SK-N-SH (cell line): ENCODE measurements at regions not wholly inside any gene's neighbourhood (a gene's known extent, or its start where the extent isn't known, plus 50 kb on each side); places are given as distances from the start of the nearest gene placed in this dataset.

Source experiments
- CTCF ChIA-PET: fragments of 300-600, 350-600 bp; formaldehyde crosslinking; extraction: SDS; loops from one replicate; lab custom pipeline; 2021; lab: Yijun Ruan, JAX
- POLR2A ChIA-PET: fragments of 350-600 bp; sonication (Branson Sonifier 250); formaldehyde crosslinking; extraction: SDS; loops from one replicate; lab custom pipeline; 2020; ENCODE audit warnings: antibody characterized with exemption, inconsistent platforms; lab: Yijun Ruan, JAX
- DNase-seq: peaks from one replicate; pipeline ENCODE4 v3.0.0; 2012
- H2AFZ ChIP-seq: fragments of 200-600 bp; sonication (generic); 2 replicates; pipeline ENCODE4 v1.8.1; 2016; ENCODE audit warnings: antibody characterized with exemption, mild to moderate bottlenecking, low read depth
- H3F3A ChIP-seq: fragments of 200-600 bp; sonication (generic); replicated peaks from 2 replicates; pipeline ENCODE3; 2016; ENCODE audit warnings: antibody characterized with exemption, mild to moderate bottlenecking; ENCODE audit not compliant: insufficient read depth
- H3K27ac ChIP-seq, 2 experiments: fragments of 200-500 bp in 1 of 2; fragments of 200-600 bp in 1 of 2; sonication (Bioruptor generic) in 1 of 2; sonication (generic), shearing (Covaris generic) in 1 of 2; 2 replicates each; pipeline versions ENCODE4 v1.5.1 to v1.6.1; 2014 to 2016; ENCODE audit warnings: low read depth in 2 of 2, inconsistent platforms in 1 of 2, low read length in 1 of 2, mild to moderate bottlenecking in 1 of 2, mixed read lengths in 1 of 2
- H3K27me3 ChIP-seq: fragments of 200-600 bp; sonication (generic), shearing (Covaris generic); 2 replicates; pipeline ENCODE4 v1.6.1; 2016; ENCODE audit warnings: mixed run types; ENCODE audit not compliant: insufficient read depth
- H3K36me3 ChIP-seq, 2 experiments: fragments of 200-500 bp in 1 of 2; fragments of 200-600 bp in 1 of 2; sonication (Bioruptor generic) in 1 of 2; sonication (generic) in 1 of 2; replicated peaks in 1 of 2; 2 replicates each; pipeline versions ENCODE3 to v1.5.1; 2014 to 2016; ENCODE audit warnings: low read length in 1 of 2, mild to moderate bottlenecking in 1 of 2; ENCODE audit not compliant: insufficient read depth in 2 of 2, control insufficient read depth in 1 of 2
- H3K4me1 ChIP-seq, 2 experiments: fragments of 200-500 bp in 1 of 2; fragments of 200-600 bp in 1 of 2; sonication (Bioruptor generic) in 1 of 2; sonication (generic), shearing (Covaris generic) in 1 of 2; 2 replicates each; pipeline versions ENCODE4 v1.5.1 to v1.6.1; 2014 to 2016; ENCODE audit warnings: low read depth in 1 of 2, low read length in 1 of 2, mixed run types in 1 of 2; ENCODE audit not compliant: insufficient read depth in 2 of 2, control insufficient read depth in 1 of 2
- H3K4me2 ChIP-seq: fragments of 200-600 bp; sonication (generic), shearing (Covaris generic); 2 replicates; pipeline ENCODE4 v1.6.1; 2017; ENCODE audit warnings: mixed run types
- H3K4me3 ChIP-seq, 2 experiments: fragments of 200-500 bp in 1 of 2; fragments of 200-600 bp in 1 of 2; sonication (Bioruptor generic) in 1 of 2; sonication (generic), shearing (Covaris generic) in 1 of 2; 2 replicates each; pipeline versions ENCODE4 v1.5.1 to v1.8.1; 2014 to 2016; ENCODE audit warnings: low read depth in 2 of 2, inconsistent platforms in 1 of 2, low read length in 1 of 2, mild to moderate bottlenecking in 1 of 2, mixed read lengths in 1 of 2, moderate library complexity in 1 of 2
- H3K79me2 ChIP-seq: fragments of 200-600 bp; sonication (generic); 2 replicates; pipeline ENCODE4 v1.8.1; 2017; ENCODE audit warnings: mild to moderate bottlenecking; ENCODE audit not compliant: insufficient read depth
- H3K9ac ChIP-seq: fragments of 200-600 bp; sonication (generic); 2 replicates; pipeline ENCODE4 v1.6.1; 2017; ENCODE audit warnings: mixed run types
- H3K9me2 ChIP-seq: fragments of 200-600 bp; sonication (generic); 2 replicates; pipeline ENCODE4 v1.6.1; 2017; ENCODE audit warnings: mixed run types
- H3K9me3 ChIP-seq: fragments of 200-600 bp; sonication (generic); 2 replicates; pipeline ENCODE4 v1.6.1; 2017; ENCODE audit warnings: mixed run types, mild to moderate bottlenecking, moderate library complexity
- H4K20me1 ChIP-seq: fragments of 200-600 bp; sonication (generic); 2 replicates; pipeline ENCODE4 v1.6.1; 2017; ENCODE audit warnings: mild to moderate bottlenecking, mixed run types; ENCODE audit not compliant: insufficient read depth
- ELF1 ChIP-seq: IDR thresholded peaks from 2 replicates; pipeline ENCODE4 v1.4.0; 2012
- EZH2phosphoT487 ChIP-seq: fragments of 200-600 bp; sonication (generic); IDR thresholded peaks from 2 replicates; pipeline ENCODE4 v1.6.1; 2017; ENCODE audit warnings: low read depth, mixed run types, mild to moderate bottlenecking, antibody characterized with exemption, moderate library complexity, borderline replicate concordance
- FOSL2 ChIP-seq: IDR thresholded peaks from 2 replicates; pipeline ENCODE4 v1.4.0; 2012; ENCODE audit warnings: low read depth, mild to moderate bottlenecking, moderate library complexity, borderline replicate concordance
- FOXM1 ChIP-seq: IDR thresholded peaks from 2 replicates; pipeline ENCODE4 v1.4.0; 2012; ENCODE audit warnings: low read depth, mild to moderate bottlenecking
- GABPA ChIP-seq: IDR thresholded peaks from 2 replicates; pipeline ENCODE4 v1.4.0; 2012; ENCODE audit warnings: low read depth, mild to moderate bottlenecking
- JUND ChIP-seq: IDR thresholded peaks from 2 replicates; pipeline ENCODE4 v1.4.0; 2012
- MXI1 ChIP-seq: IDR thresholded peaks from 2 replicates; pipeline ENCODE4 v1.6.1; 2012; ENCODE audit warnings: mild to moderate bottlenecking, low read depth, low read length, improper control_type of control experiment
- POLR2AphosphoS5 ChIP-seq: IDR thresholded peaks from 2 replicates; pipeline ENCODE4 v1.6.1; 2012; ENCODE audit warnings: low read depth, low read length
- SIN3A ChIP-seq: IDR thresholded peaks from 2 replicates; pipeline ENCODE4 v1.6.1; 2012; ENCODE audit warnings: low read depth, mild to moderate bottlenecking, low read length, moderate library complexity, borderline replicate concordance
- TEAD4 ChIP-seq: IDR thresholded peaks from 2 replicates; pipeline ENCODE4 v1.4.0; 2012; ENCODE audit warnings: mild to moderate bottlenecking, borderline replicate concordance; ENCODE audit not compliant: insufficient read depth
- YY1 ChIP-seq: IDR thresholded peaks from 2 replicates; pipeline ENCODE4 v1.4.0; 2012; ENCODE audit warnings: low read depth, mild to moderate bottlenecking
- WGBS: methylation state at CpG from one replicate; pipeline ENCODE4 v1.1.6; 2017; ENCODE audit warnings: low lambda C conversion rate; 5-methylcytosine and 5-hydroxymethylcytosine counted together
- TF ChIP-seq, protein P1 (sequence below): IDR thresholded peaks from 2 replicates; pipeline ENCODE4 v1.4.0; 2012; ENCODE audit warnings: low read depth
- TF ChIP-seq, protein P2 (sequence below): IDR thresholded peaks from 2 replicates; pipeline ENCODE4 v1.4.0; 2012; ENCODE audit warnings: low read depth, borderline replicate concordance
- TF ChIP-seq, protein P3 (sequence below): IDR thresholded peaks from 2 replicates; pipeline ENCODE4 v1.4.0; 2012; ENCODE audit warnings: low read depth, borderline replicate concordance

DNA sequence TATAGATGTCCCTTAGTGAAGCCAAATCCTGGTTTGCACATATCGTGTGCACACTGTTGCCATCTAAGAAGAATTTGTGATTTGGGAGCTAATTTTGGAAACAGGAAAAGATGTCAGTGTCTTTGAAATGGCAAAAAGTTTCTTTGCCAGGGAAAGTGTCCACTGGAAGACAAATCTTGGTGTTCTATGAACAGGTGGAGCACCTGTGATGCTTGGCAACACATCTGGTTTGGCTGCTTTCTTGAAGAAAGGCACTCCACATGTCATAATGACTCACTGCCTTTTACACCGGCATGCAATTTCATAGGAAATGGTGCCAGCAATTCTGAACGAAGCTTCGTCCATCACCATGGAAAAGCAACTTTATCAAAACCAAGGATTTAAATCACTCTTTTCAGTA, 1040.0 kb upstream of the MAP3K7 start:
- DNase-seq = no peak
- 15% methylated on average over 4 of the region's 4 CpGs for WGBS
- no peaks in the 10 kb centered on the region for H3K4me1 ChIP-seq
- no peaks in the 10 kb centered on the region for H4K20me1 ChIP-seq
- no peak overlapping the region for H3K9ac ChIP-seq
- H3K27me3 ChIP-seq = no peaks in the 10 kb centered on the region
- ChIA-PET CTCF (no interaction called here), POLR2A (no interaction called here)
- H2AFZ ChIP-seq = no peak overlapping the region
- H3K4me3 ChIP-seq = no peak overlapping the region
- no peaks in the 10 kb centered on the region for H3K9me3 ChIP-seq
- no peaks in the 10 kb centered on the region for H3F3A ChIP-seq
- no peak overlapping the region for H3K4me2 ChIP-seq
- H3K36me3 ChIP-seq = no peaks in the 10 kb centered on the region
- H3K27ac ChIP-seq = no peak overlapping the region
- no peaks in the 10 kb centered on the region for H3K79me2 ChIP-seq
- no peaks in the 10 kb centered on the region for H3K9me2 ChIP-seq
- TF ChIP-seq TEAD4 = no peak
- no peak for TF ChIP-seq YY1
- no peak for TF ChIP-seq JUND
- TF ChIP-seq SIN3A = no peak
- TF ChIP-seq MXI1 = no peak
- TF ChIP-seq EZH2phosphoT487 = no peak
- TF ChIP-seq POLR2AphosphoS5 = no peak
- TF ChIP-seq, protein P1, sequence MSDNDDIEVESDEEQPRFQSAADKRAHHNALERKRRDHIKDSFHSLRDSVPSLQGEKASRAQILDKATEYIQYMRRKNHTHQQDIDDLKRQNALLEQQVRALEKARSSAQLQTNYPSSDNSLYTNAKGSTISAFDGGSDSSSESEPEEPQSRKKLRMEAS = no peak
- no peak for TF ChIP-seq GABPA
- TF ChIP-seq, protein P2, sequence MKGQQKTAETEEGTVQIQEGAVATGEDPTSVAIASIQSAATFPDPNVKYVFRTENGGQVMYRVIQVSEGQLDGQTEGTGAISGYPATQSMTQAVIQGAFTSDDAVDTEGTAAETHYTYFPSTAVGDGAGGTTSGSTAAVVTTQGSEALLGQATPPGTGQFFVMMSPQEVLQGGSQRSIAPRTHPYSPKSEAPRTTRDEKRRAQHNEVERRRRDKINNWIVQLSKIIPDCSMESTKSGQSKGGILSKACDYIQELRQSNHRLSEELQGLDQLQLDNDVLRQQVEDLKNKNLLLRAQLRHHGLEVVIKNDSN = no peak
- TF ChIP-seq, protein P3, sequence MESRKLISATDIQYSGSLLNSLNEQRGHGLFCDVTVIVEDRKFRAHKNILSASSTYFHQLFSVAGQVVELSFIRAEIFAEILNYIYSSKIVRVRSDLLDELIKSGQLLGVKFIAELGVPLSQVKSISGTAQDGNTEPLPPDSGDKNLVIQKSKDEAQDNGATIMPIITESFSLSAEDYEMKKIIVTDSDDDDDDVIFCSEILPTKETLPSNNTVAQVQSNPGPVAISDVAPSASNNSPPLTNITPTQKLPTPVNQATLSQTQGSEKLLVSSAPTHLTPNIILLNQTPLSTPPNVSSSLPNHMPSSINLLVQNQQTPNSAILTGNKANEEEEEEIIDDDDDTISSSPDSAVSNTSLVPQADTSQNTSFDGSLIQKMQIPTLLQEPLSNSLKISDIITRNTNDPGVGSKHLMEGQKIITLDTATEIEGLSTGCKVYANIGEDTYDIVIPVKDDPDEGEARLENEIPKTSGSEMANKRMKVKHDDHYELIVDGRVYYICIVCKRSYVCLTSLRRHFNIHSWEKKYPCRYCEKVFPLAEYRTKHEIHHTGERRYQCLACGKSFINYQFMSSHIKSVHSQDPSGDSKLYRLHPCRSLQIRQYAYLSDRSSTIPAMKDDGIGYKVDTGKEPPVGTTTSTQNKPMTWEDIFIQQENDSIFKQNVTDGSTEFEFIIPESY = no peak
- no peak for TF ChIP-seq FOXM1
- no peak for TF ChIP-seq FOSL2
- TF ChIP-seq, all 33 proteins: peak for 0

DNA sequence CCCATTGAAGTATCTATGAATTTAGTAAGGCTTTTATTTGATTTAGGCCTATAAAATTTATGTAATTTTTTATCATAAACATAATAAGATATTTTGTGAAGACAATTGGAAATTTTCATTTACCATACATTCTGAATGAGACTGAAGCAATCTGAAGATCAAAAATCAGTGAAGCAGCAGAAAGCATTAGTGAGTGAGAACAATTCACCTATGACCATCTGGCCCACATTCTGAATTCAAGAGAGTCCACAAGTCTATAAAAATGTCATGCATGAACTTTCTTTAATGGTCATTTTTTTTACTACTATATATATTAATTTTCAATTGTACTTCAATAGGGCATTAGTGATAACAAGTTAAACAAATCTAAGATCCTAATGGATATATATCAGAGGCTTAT, 1026.6 kb upstream of the MAP3K7 start:
- TF ChIP-seq ELF1 (no peak), FOSL2 (no peak)
- TF ChIP-seq, all 33 proteins: peak for 0
- no peak overlapping the region for H3K4me2 ChIP-seq
- no peaks in the 10 kb centered on the region for H4K20me1 ChIP-seq
- H3K79me2 ChIP-seq = no peaks in the 10 kb centered on the region
- no peak overlapping the region for H3K4me3 ChIP-seq
- H3K27me3 ChIP-seq = no peaks in the 10 kb centered on the region
- no peaks in the 10 kb centered on the region for H3K9me2 ChIP-seq
- H3K27ac ChIP-seq = no peak overlapping the region
- DNase-seq = no peak
- H3K36me3 ChIP-seq = no peaks in the 10 kb centered on the region
- POLR2A ChIA-PET = no interaction called here
- H2AFZ ChIP-seq = no peak overlapping the region
- no peaks in the 10 kb centered on the region for H3F3A ChIP-seq
- H3K9ac ChIP-seq = no peak overlapping the region
- CTCF ChIA-PET = no interaction called here
- H3K4me1 ChIP-seq = no peaks in the 10 kb centered on the region
- H3K9me3 ChIP-seq = no peaks in the 10 kb centered on the region
